ENCODE measurements at regions not wholly inside any gene's neighbourhood (a gene's known extent, or its start where the extent isn't known, plus 50 kb on each side); places are given as distances from the start of the nearest gene placed in this dataset.
"Not testable (repeated sequence)": the region's sequence is repeated elsewhere in the genome, so short reads cannot be mapped to it uniquely, and the experiment has no call there.

DNA sequence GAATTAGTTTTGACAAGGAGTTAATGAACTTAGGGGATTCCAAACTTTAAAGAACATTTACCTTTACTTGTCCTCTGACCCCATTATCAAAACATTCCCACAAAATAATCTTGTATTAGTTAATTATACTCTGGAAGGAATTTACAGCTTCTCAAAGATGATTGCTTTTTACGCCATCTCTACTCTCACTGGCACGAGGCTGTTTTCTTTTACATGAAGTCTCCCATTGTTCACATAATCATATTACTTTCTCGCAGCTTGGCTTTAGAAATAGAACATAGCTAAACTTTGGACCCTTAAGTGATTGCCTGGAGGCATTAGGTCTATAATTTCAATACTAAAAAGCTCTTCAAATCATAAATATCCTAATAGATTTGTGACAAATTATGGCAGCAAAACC, 592.9 kb downstream of the TRIML1 start:
- TF ChIP-seq, protein P1, sequence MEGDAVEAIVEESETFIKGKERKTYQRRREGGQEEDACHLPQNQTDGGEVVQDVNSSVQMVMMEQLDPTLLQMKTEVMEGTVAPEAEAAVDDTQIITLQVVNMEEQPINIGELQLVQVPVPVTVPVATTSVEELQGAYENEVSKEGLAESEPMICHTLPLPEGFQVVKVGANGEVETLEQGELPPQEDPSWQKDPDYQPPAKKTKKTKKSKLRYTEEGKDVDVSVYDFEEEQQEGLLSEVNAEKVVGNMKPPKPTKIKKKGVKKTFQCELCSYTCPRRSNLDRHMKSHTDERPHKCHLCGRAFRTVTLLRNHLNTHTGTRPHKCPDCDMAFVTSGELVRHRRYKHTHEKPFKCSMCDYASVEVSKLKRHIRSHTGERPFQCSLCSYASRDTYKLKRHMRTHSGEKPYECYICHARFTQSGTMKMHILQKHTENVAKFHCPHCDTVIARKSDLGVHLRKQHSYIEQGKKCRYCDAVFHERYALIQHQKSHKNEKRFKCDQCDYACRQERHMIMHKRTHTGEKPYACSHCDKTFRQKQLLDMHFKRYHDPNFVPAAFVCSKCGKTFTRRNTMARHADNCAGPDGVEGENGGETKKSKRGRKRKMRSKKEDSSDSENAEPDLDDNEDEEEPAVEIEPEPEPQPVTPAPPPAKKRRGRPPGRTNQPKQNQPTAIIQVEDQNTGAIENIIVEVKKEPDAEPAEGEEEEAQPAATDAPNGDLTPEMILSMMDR (IDR thresholded peaks at IDR 0.05; ENCODE audit: low read depth, low read length): no peak
- H3K4me3 ChIP-seq (ENCODE audit: low read depth, low read length): no peak overlapping the region

DNA sequence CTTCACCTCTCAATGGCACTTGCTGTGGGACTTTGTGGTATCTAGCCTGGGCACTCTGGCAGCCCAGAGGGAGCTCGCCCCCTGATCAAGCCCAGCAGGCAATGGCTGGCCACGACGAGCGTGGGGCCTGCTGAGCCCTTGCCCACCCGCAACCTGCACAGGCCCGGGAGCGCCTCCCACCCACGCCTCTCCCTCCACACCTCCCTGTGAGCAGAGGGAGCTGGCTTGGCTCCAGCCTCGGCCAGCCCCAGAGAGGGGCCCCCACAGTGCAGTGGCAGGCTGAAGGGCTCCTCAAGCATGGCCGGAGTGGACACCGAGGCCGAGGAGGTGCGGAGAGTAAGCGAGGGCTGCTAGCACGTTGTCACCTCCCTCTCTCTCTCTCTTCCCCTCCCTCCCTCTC, 595.8 kb downstream of the TRIML1 start:
- H3K4me3 ChIP-seq (ENCODE audit: low read depth, low read length): no peak overlapping the region
- TF ChIP-seq, protein P1 (IDR thresholded peaks at IDR 0.05; ENCODE audit: low read depth, low read length): no peak

DNA sequence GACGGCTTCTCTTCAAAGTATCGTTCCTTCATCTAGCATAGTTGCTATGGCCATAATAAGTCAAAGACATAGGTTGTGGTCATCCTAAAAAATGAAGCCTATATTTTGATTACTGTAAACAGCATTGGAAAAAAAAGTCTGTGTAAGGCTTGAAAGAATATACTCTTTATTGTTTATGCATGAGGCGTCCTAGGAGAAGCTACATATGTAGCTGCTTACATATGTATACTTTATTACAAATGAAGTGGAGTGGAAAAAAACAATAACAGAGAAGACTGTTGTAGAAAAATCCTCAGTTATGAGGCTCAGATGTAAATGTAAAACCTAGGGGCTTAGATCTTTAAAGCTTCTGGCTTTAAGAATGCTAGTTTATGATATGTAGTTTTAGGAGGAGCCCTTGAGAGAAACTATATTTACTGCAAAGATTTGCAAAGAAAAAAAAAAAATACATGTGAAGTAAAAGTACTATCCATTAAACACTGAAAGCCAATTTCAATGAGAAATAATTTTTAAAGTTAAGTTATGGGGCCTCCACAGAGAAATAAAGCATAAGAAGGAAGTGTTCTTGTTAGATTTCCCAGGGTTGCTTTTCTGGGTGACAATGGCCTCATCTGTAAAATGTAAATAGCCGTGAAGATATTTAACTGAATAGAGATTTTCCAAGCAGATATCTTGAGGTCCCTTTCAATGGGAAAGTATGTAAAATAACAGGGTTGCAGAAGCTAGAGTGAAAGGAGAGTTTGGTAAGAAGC, 598.2 kb downstream of the TRIML1 start:
- no peak overlapping the region for H3K4me3 ChIP-seq (ENCODE audit: low read depth, low read length)
- TF ChIP-seq, protein P1 (IDR thresholded peaks at IDR 0.05; ENCODE audit: low read depth, low read length): no peak

DNA sequence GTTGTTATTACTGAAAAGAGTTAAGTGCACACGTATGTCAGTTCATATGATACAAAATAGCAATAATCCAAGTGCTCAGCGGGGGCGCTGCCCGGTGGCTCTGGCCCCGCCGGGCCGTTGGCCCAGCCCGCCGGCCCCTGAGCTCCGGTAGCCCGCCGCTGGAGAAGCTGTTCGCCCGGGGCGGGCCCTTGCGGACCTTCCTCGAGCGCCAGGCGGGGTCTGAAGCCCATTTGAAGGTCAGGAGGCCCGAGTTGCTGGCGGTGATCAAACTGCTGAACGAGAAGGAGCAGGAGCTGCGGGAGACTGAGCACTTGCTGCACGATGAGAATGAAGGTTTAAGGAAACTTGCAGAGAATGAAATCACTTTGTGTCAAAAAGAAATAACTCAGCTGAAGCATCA, 599.0 kb downstream of the TRIML1 start:
- peak overlapping the region; percentile 46 for H3K4me3 ChIP-seq (ENCODE audit: low read depth, low read length)

DNA sequence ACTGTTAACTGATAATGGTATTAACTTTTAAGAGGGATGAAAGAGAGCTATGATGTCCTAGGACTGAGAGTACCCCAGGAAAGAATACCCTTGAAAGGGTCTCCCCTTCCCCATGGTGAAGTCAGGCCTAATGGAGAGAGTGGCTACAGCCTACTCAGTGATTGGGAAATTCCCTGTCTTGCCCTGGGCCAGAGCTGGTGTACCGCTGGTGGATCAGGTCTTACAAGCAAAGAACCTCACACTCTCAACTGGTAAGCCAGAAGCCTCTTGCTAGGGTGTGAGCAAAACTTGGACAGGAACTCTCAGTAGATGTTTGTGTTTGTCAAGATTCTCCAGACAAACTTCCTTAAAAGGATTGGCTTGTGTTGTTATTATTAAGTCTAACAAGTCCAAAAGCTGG, 600.9 kb downstream of the TRIML1 start:
- not testable (repeated sequence) for H3K4me3 ChIP-seq (ENCODE audit: low read depth, low read length)

DNA sequence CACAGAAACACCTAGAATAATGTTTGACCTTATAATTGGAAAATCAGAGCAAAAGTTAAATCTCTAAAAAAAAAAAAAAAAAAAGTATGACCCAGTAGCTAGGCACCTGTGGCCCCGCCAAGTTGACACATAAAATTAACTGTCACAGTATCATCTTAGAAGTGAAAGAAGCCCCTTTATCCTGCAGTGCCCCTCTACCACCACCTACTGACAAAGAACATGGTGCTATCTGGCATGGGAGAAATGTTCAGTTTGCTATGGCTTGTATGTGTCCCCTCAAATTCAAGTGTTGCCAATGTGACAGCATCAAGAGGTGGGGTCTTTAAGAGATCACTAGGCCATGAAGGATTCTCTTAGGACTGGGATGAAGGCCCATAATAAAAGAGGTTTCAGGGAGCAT, 601.5 kb downstream of the TRIML1 start:
- H3K4me3 ChIP-seq (ENCODE audit: low read depth, low read length): not testable (repeated sequence)

DNA sequence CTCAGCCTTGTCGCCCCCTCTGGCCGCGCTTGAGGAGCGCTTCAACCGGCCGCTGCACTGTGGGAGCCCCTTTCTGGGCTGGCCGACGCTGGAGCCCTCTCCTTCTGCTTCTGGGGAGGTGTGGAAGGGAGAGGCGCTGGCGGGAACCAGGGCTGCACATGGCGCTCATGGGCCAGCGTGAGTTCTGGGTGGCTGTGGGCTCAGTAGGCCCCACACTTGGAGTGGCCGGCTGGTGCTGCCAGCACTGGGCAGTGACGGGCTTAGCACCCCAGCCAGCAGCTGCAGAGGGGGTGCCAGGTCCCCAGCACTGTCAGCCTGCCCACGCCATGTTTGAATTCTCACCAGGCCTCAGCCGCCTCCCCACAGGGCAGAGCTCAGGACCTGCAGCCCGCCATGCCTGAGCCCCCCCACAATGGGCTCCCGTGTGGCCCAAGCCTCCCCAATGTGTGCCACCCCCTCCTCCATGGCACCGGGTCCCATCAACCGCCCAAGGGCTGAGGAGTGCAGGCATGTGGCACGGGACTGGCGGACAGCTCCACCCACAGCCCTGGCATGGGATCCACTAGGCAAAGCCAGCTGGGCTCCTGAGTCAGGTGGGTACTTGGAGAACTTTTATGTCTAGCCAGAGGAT, 615.2 kb downstream of the TRIML1 start:
- TF ChIP-seq, protein P1 (IDR thresholded peaks at IDR 0.05; ENCODE audit: low read depth, low read length): no peak
- no peak overlapping the region for H3K4me3 ChIP-seq (ENCODE audit: low read depth, low read length)

DNA sequence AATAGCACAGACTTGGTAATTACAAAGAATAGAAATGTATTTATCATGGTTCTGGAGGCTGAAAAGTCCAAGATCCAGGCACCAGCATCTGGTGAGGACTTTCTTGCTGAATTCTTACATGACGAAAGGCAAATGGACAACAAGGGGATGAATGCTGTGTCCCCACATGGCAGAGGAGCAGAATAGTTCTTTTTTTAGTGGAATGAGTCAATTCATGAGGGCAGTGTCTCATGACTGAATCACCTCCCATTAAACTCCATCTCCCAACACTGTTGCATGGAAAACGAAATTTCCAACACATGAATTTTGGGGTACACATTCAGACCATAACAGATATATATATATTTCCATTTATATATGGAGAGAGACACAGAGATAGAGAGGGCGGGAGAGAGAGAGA, 628.3 kb downstream of the TRIML1 start:
- TF ChIP-seq, protein P1 (IDR thresholded peaks at IDR 0.05; ENCODE audit: low read depth, low read length): no peak
- no peak overlapping the region for H3K4me3 ChIP-seq (ENCODE audit: low read depth, low read length)

DNA sequence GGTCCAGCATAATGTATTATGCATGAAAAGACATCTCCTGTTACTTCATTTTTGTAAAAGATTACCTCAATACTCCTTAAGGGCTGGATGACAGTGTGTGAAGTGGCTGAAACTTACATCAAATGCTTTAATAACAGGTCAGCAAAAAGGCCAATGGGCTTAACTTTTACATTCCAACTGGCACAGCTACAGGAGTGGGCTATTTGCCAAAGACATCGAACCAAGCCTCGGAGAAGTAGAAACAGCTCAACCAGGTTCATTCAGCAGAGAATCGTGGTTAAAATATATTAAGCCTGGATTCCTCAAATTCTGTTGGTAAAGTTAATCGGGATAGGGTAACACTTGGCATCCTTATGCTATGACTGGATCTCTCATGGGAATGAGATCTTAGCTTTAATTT, 639.7 kb downstream of the TRIML1 start:
- H3K4me3 ChIP-seq (ENCODE audit: low read depth, low read length): no peak overlapping the region
- TF ChIP-seq, protein P1 (IDR thresholded peaks at IDR 0.05; ENCODE audit: low read depth, low read length): no peak

All from WI38 (cell line).